ENCODE measurements at regions not wholly inside any gene's neighbourhood (a gene's known extent, or its start where the extent isn't known, plus 50 kb on each side); places are given as distances from the start of the nearest gene placed in this dataset.

DNA sequence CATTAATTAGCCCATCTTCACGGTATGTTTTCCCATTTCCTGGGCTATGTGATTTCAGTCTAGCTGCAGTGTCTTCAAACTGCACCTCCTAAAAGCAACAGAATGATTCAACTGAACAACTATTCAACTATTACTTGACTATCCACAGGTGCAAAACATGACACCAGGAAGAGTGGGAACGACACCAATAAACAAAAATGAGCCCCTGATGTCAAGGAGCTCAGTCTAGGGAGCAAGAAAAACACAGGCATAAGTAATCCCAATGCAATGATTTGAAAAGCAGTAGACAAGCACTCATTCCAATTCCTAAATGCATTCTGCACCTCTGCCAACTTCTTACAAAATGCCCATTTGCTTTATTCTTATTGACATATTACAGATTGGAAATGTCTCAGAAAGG lies 285.6 kb downstream of the ETS1 start:
- no peak for DNase-seq (ENCODE audit: low spot score)

DNA sequence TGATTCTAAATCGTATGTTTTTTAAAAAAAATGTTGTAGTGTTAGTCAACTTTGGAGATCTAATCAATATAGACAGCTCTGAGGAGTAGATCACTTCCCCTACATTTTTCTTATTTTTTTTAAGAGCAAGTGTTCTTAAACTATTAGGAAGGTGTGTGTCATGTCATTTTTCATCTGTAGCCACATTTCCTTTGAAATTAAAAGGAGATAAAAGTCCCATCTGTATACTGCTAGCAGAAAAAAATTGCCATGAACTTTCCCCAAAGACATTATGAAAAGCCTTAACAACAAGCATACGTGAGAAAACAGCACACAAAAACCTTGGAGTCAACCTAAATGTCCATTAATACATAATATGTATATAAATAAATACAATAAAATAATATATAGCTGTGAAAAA lies 286.6 kb downstream of the ETS1 start:
- DNase-seq (ENCODE audit: low spot score) = no peak

DNA sequence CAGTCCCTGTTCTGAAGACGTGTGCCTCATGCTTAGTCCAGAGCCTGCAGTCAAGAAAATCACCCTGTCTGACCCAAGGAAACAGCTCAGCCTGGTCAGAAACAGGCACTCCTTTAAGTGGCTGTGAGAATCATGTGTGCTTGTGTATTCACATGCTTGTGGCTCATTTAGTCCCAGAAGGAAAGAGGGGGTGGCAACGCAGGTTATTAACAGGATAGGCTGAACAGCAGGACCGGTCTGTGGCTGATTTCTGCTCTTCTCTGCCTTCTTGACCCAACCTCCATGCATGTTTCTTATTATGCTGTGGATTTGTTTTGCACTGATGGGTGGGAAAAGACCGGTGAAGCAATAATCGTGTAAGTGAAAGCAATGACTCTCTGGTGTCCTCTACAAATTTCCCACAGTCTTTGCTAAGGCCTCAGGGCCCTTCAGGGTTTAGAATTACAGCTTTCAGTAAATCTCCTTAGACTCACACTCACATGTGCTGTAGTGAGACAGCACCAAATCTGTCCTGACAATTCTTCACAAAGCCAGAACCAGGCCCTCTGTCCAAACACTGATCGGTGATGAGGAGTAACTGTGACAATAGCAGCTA lies 288.1 kb downstream of the ETS1 start:
- no peak for DNase-seq (ENCODE audit: low spot score)

DNA sequence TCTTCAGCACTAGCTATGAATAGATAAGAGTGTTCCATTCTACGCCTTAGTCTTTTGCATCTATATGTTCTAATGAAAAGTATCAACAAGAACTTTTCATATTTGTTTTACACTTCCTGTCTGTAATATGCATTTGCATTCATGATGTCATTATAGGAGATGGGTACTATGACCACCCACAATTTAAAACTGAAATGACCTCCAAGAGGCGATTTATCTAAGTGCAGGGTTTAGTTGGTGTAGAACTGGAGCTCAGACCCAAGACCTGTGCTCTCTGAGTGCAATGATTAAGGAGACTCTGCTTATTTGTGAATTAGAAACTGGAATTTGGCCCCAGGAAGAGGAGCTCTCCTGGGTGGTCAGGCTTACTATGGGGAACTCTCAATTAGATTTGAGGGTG lies 289.1 kb downstream of the ETS1 start:
- no peak for DNase-seq (ENCODE audit: low spot score)

DNA sequence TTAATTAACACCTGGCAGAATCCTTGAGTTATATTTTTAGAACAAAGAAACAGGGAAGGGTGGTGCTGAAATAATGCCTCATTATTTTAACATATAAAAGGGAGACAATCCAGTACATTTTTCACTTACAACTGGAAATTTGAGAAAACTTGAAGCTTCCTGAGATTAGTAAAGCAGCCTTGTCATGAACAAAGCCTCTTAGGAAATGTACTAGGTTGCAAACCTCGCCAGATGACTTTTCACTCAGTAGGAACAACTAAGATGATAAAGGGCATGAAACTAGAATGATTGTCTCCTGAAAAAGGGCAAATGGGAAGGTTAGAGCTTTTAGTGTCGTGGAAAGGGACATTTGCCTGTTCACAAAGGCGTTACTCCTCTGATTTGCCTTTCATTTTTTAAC lies 289.6 kb downstream of the ETS1 start:
- no peak for DNase-seq (ENCODE audit: low spot score)

DNA sequence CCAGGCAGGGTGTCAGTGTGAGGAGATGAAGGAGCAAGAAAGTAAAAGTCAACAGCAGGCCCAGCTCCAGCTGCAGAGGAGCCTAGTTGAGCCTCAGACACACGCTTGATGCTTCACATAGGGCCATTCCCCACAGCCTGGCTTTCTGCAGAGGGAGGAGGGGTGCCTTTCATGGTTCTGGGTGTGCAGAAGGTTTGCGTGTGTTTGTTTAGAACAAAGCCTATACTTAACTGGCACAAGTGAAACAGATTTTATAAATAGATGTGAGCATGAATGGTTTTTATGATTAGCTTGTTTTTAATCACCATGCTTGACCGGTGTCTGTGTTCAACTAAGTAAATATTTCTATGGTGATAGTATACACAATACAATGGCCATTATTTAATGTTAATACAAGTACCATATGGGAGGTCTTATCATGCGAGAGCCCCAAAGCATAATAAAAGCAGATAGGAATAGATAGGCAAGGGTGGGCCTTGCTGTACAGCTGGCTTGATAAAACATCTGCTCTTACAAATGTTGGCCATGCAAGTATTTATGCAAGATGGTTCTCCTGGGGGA lies 290.2 kb downstream of the ETS1 start:
- no peak for DNase-seq (ENCODE audit: low spot score)

DNA sequence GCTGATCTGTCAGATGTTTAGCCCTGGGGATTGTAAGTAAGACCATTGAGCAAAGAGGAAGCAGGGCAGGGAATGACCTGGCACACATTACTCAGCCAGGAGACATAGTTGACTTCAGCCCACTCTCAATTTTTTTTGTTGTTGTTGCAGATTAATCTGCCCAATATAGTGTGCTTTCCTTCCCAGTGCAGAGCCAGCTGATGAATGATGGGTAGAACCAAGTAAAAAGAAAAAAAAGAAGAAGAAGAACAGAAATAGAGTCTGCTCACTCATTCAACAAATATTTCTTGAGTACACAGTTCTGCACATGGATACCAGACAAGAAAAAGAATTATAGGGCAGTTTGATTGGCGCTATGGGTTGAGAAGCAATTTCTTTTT lies 292.7 kb downstream of the ETS1 start:
- DNase-seq (ENCODE audit: low spot score) = no peak

DNA sequence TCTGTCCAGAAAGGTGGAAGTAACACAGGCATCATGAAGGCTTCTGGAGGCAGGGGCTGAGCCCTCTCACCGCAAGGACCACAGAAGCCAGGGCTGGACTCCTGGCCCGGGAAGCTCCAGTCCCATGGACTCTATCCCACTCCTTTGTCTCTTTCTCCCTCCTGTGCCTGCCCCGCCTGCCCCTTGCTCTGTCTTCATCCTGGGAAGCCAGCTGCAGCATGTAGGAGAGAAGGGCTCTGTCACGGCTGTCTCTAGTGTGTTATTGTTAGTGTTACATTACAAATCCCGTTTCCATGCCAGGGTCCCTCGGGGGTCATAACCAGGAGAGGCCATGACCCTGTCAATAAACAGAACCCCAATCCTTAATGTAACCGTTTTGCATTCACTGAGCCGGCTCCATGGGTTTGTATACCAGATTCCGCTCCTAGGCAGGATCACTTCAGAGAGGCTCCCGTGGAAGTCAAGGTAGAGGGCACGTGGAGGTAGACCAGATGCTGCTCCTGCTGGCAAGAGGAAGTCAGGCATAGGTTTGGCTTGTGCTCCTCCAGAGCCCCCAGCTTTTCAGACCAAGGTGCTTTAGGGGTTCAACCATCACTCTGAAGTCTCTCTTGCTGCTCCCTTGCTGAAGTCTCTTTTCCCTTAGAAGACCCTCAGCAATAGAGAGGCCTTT lies 293.2 kb downstream of the ETS1 start:
- no peak for DNase-seq (ENCODE audit: low spot score)

DNA sequence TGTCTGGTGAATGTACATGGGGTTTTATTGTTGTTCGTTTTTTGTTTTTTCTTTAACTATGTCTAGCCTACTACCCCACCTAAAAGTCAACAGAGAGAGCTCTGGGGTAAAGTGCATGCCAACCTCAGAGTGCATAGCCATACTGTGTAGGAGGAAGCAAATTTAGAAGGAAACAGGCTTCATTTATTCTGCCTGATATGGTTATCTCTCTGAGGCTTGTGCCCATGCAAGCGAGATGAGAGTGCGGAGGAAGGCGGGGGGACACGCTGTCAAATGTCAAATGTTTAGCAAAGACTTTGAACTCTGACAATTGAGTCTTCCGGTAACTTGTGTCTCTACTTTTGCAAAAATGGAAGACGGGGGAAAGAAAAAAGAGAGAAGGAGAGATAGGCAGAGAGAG lies 295.5 kb downstream of the ETS1 start:
- DNase-seq (ENCODE audit: low spot score) = no peak

DNA sequence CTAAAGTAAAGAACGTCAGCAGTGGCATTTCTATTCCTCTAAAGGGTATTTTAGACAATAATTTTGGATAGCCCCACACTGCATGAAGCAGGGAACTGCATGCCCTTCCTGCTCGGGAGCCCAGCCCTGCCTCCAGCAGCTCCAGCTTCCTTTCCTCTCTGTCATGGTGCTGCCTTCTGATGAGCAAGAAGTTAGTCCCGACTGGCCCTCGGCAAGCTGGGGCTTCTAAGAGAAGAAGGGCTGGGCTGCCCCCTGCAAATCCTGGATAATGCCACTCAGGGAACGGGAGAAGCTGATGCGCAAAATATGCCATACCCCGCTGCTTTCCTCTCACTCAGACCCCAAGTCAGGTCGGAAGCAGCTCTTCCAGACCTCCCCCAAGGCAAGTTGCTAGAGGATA lies 296.4 kb downstream of the ETS1 start:
- no peak for DNase-seq (ENCODE audit: low spot score)

DNA sequence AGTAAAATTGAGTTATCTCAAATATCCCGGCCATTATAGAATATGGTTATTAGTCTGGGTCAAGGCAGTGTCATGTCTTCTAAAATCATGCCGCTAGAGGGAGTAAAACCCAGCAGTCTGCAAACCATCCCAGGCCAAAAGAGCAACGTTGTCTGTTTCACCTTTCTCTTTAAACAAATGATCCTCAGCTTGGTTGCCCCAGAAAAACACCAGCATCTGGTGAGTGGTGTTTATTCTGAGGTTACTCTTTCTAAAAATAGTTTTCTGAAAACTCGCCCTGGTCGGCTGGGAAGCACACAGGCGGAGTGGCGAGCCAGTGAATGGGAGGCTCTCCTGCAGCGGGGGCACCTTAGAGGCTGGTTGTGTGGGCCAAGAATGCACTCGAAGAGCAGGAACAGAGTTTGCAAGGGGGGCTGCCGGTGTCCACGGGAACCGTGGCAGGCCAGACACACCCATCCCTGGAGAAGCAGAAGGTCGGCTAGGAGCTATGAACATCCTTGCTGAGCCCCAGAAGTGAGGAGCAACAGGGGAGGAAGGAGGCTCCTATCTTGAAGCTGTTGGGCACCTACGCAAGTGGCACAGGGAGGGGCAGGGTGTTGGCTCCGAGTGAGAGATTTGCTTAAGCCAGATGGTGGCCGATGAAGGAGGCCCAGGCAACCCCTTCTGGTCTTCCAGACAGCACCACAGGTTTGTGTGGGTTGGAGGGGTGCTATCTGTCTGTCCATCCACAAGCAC lies 297.1 kb downstream of the ETS1 start:
- DNase-seq (ENCODE audit: low spot score) = peak; percentile 61

DNA sequence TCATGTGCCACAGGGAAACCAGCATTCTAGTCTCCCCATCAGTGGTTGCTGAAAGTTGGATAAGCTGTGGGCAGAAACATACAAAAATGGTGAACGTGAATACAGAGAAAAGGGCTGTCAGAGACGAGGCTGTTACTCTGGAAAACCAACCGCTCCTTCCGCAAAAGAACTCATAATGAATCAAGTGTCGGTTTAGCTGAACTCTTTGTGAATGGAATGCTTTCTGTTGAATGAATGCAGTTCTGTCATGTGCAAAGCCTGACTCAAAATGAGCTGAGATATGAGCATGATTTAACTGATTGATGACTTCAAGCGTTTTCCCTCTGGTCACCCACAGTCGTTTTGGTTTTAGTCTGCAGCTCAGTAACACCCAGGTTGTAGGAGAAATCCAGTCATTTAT lies 298.3 kb downstream of the ETS1 start:
- no peak for DNase-seq (ENCODE audit: low spot score)

DNA sequence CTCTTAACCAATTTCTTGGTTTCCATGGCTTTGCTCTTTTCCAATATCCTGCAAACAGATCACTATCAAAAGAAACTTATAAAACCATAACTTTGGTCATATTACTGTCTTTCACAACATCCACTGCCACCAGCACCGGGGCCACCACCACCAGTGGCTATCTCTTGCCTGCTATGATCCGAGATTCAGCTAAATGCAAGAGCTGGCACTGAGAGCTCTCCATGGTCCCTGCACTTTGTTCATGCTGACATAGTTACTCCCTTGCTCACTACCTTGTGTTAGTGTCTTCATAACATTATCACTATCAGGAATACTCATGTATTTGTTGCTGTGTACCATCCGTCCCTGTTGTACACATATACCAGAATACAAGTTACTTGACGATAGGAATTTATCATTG lies 299.0 kb downstream of the ETS1 start:
- DNase-seq (ENCODE audit: low spot score) = no peak

DNA sequence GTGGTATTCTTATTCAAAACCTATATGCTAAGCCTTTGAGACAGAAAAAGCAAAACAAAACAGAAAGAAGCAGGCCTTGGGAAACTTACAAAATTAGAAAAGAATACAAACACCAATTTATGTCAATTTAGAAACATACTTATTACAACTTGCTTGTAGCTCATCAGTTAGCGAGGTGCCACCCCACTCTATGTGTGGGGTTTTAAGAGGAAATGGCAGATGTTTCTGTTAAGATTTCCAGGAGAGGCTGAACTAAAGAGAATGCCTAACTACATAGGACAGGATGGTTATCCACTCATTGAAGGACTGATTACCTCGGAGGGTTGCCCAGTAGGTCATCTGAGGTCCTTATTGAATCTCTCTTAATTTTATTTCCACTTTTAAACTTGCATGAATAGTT lies 302.0 kb downstream of the ETS1 start:
- DNase-seq (ENCODE audit: low spot score) = no peak

DNA sequence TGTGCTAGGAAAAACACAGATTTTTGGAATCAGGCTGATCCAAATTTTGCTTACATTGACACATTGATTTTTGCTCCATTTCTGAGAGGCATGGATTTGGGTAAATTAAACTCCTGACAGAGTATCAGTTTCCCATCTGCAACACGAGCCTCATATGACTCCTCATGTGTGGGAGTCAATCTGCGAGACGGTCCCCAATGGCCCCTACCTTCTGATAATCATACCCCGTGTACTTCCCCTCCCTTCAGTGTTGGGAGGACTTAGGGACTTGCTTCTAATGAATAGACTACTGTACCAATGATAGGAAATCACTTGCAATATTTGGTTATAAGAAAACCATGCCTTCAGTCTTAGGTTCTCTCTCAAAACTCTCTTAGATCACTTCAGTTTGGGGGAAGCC lies 302.7 kb downstream of the ETS1 start:
- no peak for DNase-seq (ENCODE audit: low spot score)

DNA sequence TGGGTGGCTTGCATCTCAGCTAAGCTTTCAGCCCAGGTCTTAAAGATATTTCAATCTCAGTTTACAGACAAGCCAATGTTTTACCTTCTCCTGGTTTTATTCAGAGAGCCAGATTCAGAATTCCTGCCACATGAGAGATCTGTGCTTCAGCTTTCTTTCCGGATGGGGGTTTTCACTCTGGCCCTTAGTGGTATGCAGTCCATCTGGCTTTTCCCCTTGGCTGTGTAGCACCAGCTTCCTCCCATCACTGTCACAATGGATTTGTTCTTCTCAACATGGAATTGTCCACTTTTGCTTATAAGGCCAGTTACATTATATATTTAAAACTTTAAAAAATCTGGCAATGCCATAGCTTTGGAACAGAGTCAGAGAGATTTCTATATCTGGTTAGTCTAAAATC lies 303.9 kb downstream of the ETS1 start:
- DNase-seq (ENCODE audit: low spot score) = no peak

DNA sequence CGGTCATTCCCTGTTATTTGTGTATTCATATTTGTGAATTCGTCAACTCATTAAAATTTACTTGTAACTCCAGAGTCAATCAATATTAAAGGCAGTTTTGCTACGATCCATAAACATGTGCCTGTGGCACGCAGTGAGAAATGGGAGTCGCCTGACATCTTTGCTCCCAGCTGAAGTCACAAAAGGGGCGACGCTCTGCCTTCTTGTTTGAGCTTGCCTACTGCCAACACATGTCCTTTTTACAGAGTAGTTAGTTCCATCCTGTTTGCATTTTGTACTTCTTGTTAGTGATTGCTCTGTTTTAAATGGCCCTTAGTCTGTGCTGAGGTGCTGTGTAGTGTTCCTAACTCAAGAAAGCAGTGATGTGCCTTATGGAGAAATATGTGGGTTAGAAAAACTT lies 305.3 kb downstream of the ETS1 start:
- no peak for DNase-seq (ENCODE audit: low spot score)

DNA sequence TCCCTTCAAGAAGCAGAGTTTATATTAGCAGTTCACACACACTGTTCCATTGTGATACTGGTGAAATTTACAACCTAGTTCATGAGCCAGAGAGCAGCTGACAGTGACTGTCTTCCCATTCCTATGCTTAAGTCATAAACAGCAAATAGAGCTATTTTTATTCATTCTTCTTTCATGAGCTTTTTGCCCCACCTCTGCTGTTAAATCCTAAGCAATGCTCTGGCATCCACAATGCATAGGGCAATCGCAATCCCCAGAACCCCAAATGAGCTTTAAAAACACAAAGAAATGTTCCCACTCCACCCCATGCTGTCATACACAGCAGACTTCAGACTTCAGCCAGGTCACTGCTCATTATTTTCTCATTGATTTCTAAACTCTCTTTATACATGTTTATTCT lies 307.5 kb downstream of the ETS1 start:
- no peak for DNase-seq (ENCODE audit: low spot score)

DNA sequence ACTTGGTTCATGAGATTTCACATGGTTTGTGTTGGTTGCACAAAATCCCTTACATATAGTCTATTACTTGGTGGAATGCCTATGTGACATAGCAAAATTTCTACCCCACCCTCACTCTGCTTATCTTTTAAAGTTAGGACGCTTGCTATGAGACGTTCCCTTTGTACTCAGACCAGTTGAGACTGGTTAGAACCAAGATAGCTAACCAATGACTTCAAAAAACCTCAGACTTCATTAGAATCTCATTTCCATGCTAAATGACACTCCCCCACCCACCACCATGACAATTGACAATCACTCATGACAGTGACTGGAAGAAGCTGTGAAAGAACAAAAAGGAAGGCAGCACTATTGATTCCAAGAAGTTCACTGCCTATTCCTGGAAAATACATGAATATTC lies 313.6 kb downstream of the ETS1 start:
- DNase-seq (ENCODE audit: low spot score) = no peak

DNA sequence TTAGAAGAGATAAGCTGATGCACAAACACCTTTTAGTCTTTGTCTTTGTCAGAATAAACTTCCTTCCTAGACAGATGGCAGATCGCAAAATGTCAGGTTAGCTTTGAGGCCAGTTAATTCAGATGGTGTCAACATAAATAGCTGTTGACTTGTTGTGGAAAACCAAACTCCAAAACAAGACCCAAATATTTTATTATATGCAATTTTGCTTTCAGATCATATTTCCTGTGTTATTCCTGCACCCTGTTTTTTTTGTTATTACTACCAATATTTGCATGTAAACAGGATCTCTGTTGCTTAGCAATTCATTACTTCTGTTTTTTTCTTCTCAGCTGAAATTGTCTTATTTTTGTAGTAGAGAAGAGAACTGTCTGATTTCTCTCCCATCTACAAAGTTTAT lies 316.0 kb downstream of the ETS1 start:
- DNase-seq (ENCODE audit: low spot score) = no peak

DNA sequence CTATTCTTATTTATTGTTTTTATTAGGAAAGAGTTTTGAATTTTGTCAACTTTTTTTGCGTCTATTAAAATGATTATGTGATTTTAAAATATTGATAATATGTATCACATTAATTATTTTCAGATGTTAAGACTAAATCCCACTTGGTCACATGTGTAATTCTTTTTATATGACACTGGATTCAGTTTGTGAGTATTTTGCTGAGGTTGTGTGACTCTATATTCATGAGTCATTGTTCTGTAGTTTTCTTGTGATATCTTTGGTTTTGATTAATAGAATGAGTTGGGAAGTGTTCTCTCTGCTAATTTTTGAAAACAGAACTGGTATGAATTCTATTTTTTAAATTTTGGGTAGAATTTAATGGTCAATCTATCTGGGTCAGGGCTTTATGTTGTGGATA lies 317.9 kb downstream of the ETS1 start:
- no peak for DNase-seq (ENCODE audit: low spot score)

DNA sequence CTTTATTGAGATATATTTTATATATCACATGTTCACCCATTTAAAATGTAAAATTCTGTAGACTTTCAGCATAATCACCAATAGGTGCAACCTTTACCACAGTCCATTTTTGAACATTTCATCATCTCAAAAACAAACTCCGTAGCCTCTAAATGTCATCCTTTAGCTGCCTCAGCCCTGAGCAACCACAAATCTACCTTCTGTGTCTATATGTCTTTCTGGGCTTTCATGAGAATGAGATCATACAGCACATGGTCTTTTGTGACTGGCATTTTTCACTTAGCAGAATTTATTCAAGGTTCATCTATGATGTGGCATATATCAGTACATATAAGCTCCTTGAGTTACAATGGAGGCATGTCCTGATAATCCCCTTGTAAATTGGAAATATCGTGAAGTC lies 320.5 kb downstream of the ETS1 start:
- DNase-seq (ENCODE audit: low spot score) = no peak
